Motor neuron (in vitro differentiated cells): ENCODE measurements at regions not wholly inside any gene's neighbourhood (a gene's known extent, or its start where the extent isn't known, plus 50 kb on each side); places are given as distances from the start of the nearest gene placed in this dataset.

Source experiments
- ATAC-seq, 8 experiments: fragments of 200-7000 bp; cut with Tn5 transposase; replicated peaks in 6 of 8; 2 replicates each; pipeline ENCODE4 v1.8.0; 2021; ENCODE audit warnings: mild to moderate bottlenecking in 8 of 8, moderate library complexity in 8 of 8
- H3K27ac ChIP-seq, 2 donors: fragments of 250-450 bp; sonication (Bioruptor Pico); 2 replicates each; pipeline ENCODE4 v1.9.0; 2021; ENCODE audit warnings: antibody characterized with exemption in 2 of 2, mild to moderate bottlenecking in 2 of 2, moderate library complexity in 1 of 2
- H3K4me1 ChIP-seq, 2 donors: fragments of 250-450 bp; sonication (Bioruptor Pico); replicated peaks in 1 of 2; 2 replicates each; pipeline ENCODE4 v1.6.1; 2021; ENCODE audit warnings: antibody characterized with exemption in 2 of 2, mild to moderate bottlenecking in 2 of 2, moderate library complexity in 1 of 2
- H3K4me3 ChIP-seq, 5 donors: fragments of 250-450 bp; sonication (Bioruptor Pico); 2 replicates each; pipeline ENCODE4 v1.9.0; 2021; ENCODE audit warnings: antibody characterized with exemption in 5 of 5, mild to moderate bottlenecking in 5 of 5, moderate library complexity in 4 of 5
- WGBS, 10 experiments: fragments of 450-650 bp; shearing (Covaris generic); methylation state at CpG; one replicate each; pipeline ENCODE4 v1.0.0; 2022; 5-methylcytosine and 5-hydroxymethylcytosine counted together
- in situ Hi-C, 9 experiments: fragments of 400-800 bp; cut with MboI; loops; one replicate each; pipeline ENCODE4 v1.15.0; 2021; ENCODE audit warnings: low sequenced_read_pairs in 9 of 9, low pct_unique_long_range_greater_than_20kb in 2 of 9; ENCODE audit not compliant: unreplicated experiment in 9 of 9

GRCh38 chr4:36445480-36445879 lies 164.1 kb downstream of the DTHD1 start:
- WGBS, 10 experiments = 10 to 92% (median 80%) methylated on average over 1 to 2 of the region's 2 CpGs; no CpG with 5 or more reads in 1 of the 10 experiments
- in situ Hi-C loops = no loop called here

GRCh38 chr4:36446275-36446674 lies 164.9 kb downstream of the DTHD1 start:
- H3K27ac ChIP-seq = no peak overlapping the region
- no peak overlapping the region for H3K4me3 ChIP-seq
- in situ Hi-C loops = no loop called here
- no peak for ATAC-seq
- 0 to 100% (median 92%) methylated on average over 1 to 2 of the region's 3 CpGs; no CpG with 5 or more reads in 1 of the 10 experiments for WGBS, 10 experiments
- H3K4me1 ChIP-seq = no peaks in the 10 kb centered on the region

More at GRCh38 chr4:36445480-36445879, 164.1 kb downstream of the DTHD1 start:
- Histone ChIP-seq H3K4me3 (no peak overlapping the region), H3K27ac (no peak overlapping the region), H3K4me1 (no peaks in the 10 kb centered on the region)
- no peak for ATAC-seq

GRCh38 chr4:36461344-36461743 lies 179.9 kb downstream of the DTHD1 start:
- WGBS, 10 experiments = 0 to 88% (median 51%) methylated on average over 1 to 4 of the region's 4 CpGs
- in situ Hi-C loops = no loop called here
- ATAC-seq = peak in 1 of 8 experiments; percentile 12

GRCh38 chr4:36467670-36468069 lies 186.3 kb downstream of the DTHD1 start:
- in situ Hi-C loops = no loop called here
- no peak overlapping the region for H3K4me3 ChIP-seq
- 0 to 67% (median 21%) methylated on average over 1 to 2 of the region's 2 CpGs for WGBS, 10 experiments
- H3K27ac ChIP-seq = no peak overlapping the region
- no peak for ATAC-seq
- no peaks in the 10 kb centered on the region for H3K4me1 ChIP-seq

More at GRCh38 chr4:36461344-36461743, 179.9 kb downstream of the DTHD1 start:
- no peak overlapping the region for H3K4me3 ChIP-seq
- no peak overlapping the region for H3K27ac ChIP-seq
- no peaks in the 10 kb centered on the region for H3K4me1 ChIP-seq

- H3K4me1 ChIP-seq = no peaks in the 10 kb centered on the region
- 0 to 100% (median 54%) methylated on average over 1 to 2 of the region's 2 CpGs; no CpG with 5 or more reads in 2 of the 10 experiments for WGBS, 10 experiments
- H3K4me3 ChIP-seq = no peak overlapping the region
- ATAC-seq = no peak
- in situ Hi-C loops = no loop called here
- no peak overlapping the region for H3K27ac ChIP-seq
Measured at GRCh38 chr4:36471903-36472302, 190.5 kb downstream of the DTHD1 start.

GRCh38 chr4:36476135-36476534 lies 194.7 kb downstream of the DTHD1 start:
- no peak for ATAC-seq
- H3K4me1 ChIP-seq = no peaks in the 10 kb centered on the region
- in situ Hi-C loops = no loop called here
- no peak overlapping the region for H3K27ac ChIP-seq
- no peak overlapping the region for H3K4me3 ChIP-seq
- WGBS, 10 experiments = 0 to 100% (median 85%) methylated on average over 1 to 4 of the region's 4 CpGs

GRCh38 chr4:36477861-36478260 lies 196.4 kb downstream of the DTHD1 start:
- 4 to 100% (median 52%) methylated on average over 1 to 2 of the region's 2 CpGs; no CpG with 5 or more reads in 2 of the 10 experiments for WGBS, 10 experiments
- Histone ChIP-seq H3K4me3 (no peak overlapping the region), H3K27ac (no peak overlapping the region), H3K4me1 (no peaks in the 10 kb centered on the region)
- in situ Hi-C loops = no loop called here
- ATAC-seq = no peak

- peaks cover 0 to 8% of the 10 kb centered on the region in 2 donors for H3K4me1 ChIP-seq
- no peak for ATAC-seq
- 0 to 96% (median 82%) methylated on average over 2 to 3 of the region's 3 CpGs for WGBS, 10 experiments
- in situ Hi-C loops = no loop called here
- H3K4me3 ChIP-seq = no peak overlapping the region
- H3K27ac ChIP-seq = no peak overlapping the region
Measured at GRCh38 chr4:36485885-36486284, 204.5 kb downstream of the DTHD1 start.

GRCh38 chr4:36489798-36490197 lies 208.4 kb downstream of the DTHD1 start:
- Histone ChIP-seq H3K27ac (no peak overlapping the region), H3K4me3 (no peak overlapping the region), H3K4me1 (peaks cover 5 to 28% of the 10 kb centered on the region in 2 donors)
- in situ Hi-C loops = no loop called here
- ATAC-seq = no peak
- WGBS, 10 experiments = 0 to 78% (median 29%) methylated on average over 1 to 2 of the region's 2 CpGs; no CpG with 5 or more reads in 1 of the 10 experiments

- peak overlapping the region in 1 of 2 donors; percentile 53 for H3K27ac ChIP-seq
- peak in 5 of 8 experiments; percentile 33 to 76 (median 69) for ATAC-seq
- WGBS, 10 experiments = 0 to 50% (median 6%) methylated on average over 1 of the region's 1 CpG; no CpG with 5 or more reads in 4 of the 10 experiments
- peaks cover 5 to 28% of the 10 kb centered on the region in 2 donors for H3K4me1 ChIP-seq
- H3K4me3 ChIP-seq = no peak overlapping the region
- in situ Hi-C loops = no loop called here
Measured at GRCh38 chr4:36492041-36492440, 210.6 kb downstream of the DTHD1 start.

- 22 to 100% (median 100%) methylated on average over 1 of the region's 1 CpG; no CpG with 5 or more reads in 3 of the 10 experiments for WGBS, 10 experiments
- H3K4me1 ChIP-seq = peaks cover 5 to 28% of the 10 kb centered on the region in 2 donors
- in situ Hi-C loops = no loop called here
- no peak for ATAC-seq
- H3K27ac ChIP-seq = no peak overlapping the region
- H3K4me3 ChIP-seq = no peak overlapping the region
Measured at GRCh38 chr4:36492590-36492989, 211.2 kb downstream of the DTHD1 start.

GRCh38 chr4:36493251-36493650 lies 211.8 kb downstream of the DTHD1 start:
- H3K4me1 ChIP-seq = peaks cover 5 to 28% of the 10 kb centered on the region in 2 donors
- no peak overlapping the region for H3K27ac ChIP-seq
- no peak overlapping the region for H3K4me3 ChIP-seq
- in situ Hi-C loops = no loop called here
- peak in 2 of 8 experiments; percentile 72 to 80 for ATAC-seq
- 0 to 90% (median 50%) methylated on average over 1 of the region's 1 CpG; no CpG with 5 or more reads in 2 of the 10 experiments for WGBS, 10 experiments

GRCh38 chr4:36494016-36494415 lies 212.6 kb downstream of the DTHD1 start:
- ATAC-seq = no peak
- Histone ChIP-seq H3K27ac (no peak overlapping the region), H3K4me1 (peaks cover 5 to 28% of the 10 kb centered on the region in 2 donors), H3K4me3 (no peak overlapping the region)
- in situ Hi-C loops = no loop called here
- 0 to 97% (median 79%) methylated on average over 1 to 2 of the region's 2 CpGs; no CpG with 5 or more reads in 3 of the 10 experiments for WGBS, 10 experiments

- Histone ChIP-seq H3K4me1 (peaks cover 5 to 28% of the 10 kb centered on the region in 2 donors), H3K27ac (no peak overlapping the region), H3K4me3 (no peak overlapping the region)
- in situ Hi-C loops = no loop called here
- peak in 5 of 8 experiments; percentile 60 to 84 (median 76) for ATAC-seq
- WGBS, 10 experiments = 0 to 83% (median 32%) methylated on average over 1 to 2 of the region's 2 CpGs
Measured at GRCh38 chr4:36494747-36495146, 213.3 kb downstream of the DTHD1 start.
